H1 (cell line): ENCODE measurements at regions not wholly inside any gene's neighbourhood (a gene's known extent, or its start where the extent isn't known, plus 50 kb on each side); places are given as distances from the start of the nearest gene placed in this dataset.

ENCODE experiments used
- CTCF ChIA-PET: fragments of 300-600 bp; sonication (Branson Sonifier 250); formaldehyde crosslinking; loops from one replicate; lab custom pipeline; 2021; ENCODE audit not compliant: partially characterized antibody; lab: Charles Lee
- POLR2A ChIA-PET: fragments of 300-600 bp; sonication (Branson Sonifier 250); formaldehyde crosslinking; loops from one replicate; lab custom pipeline; 2021; ENCODE audit warnings: inconsistent platforms; ENCODE audit not compliant: partially characterized antibody; lab: Charles Lee
- DNase-seq, 2 experiments: peaks; one replicate each; pipeline versions ENCODE4 v3.0.0 to v3.0.0-alpha.2; 2010 to 2022; ENCODE audit warnings: low spot score in 2 of 2, low read depth in 1 of 2, mixed read lengths in 1 of 2
- FAIRE-seq: peaks from 2 replicates; lab custom pipeline; 2011; peaks lifted over from hg19 to GRCh38; lab: Jason Lieb, UNC
- H2AFZ ChIP-seq: 2 replicates; pipeline ENCODE4 v1.8.1; 2012; ENCODE audit warnings: low read length, inconsistent platforms
- H2AK5ac ChIP-seq: 2 replicates; pipeline ENCODE4 v1.6.1; 2013; ENCODE audit warnings: low read depth, low read length
- H2BK120ac ChIP-seq: replicated peaks from 2 replicates; pipeline ENCODE3; 2013; ENCODE audit warnings: low read depth, low read length, inconsistent platforms
- H2BK12ac ChIP-seq: 2 replicates; pipeline ENCODE4 v1.6.1; 2013; ENCODE audit warnings: low read depth, low read length
- H2BK15ac ChIP-seq: 2 replicates; pipeline ENCODE4 v1.6.1; 2013; ENCODE audit warnings: low read length
- H2BK20ac ChIP-seq: 2 replicates; pipeline ENCODE4 v1.6.1; 2013; ENCODE audit warnings: low read length
- H2BK5ac ChIP-seq: 2 replicates; pipeline ENCODE4 v1.6.1; 2013; ENCODE audit warnings: low read depth, low read length
- H3K14ac ChIP-seq: 2 replicates; pipeline ENCODE4 v1.6.1; 2013; ENCODE audit warnings: inconsistent platforms; ENCODE audit not compliant: insufficient read length
- H3K18ac ChIP-seq: 2 replicates; pipeline ENCODE4 v1.6.1; 2013; ENCODE audit warnings: low read length; ENCODE audit errors: extremely low read depth
- H3K23ac ChIP-seq: 2 replicates; pipeline ENCODE4 v1.6.1; 2013; ENCODE audit warnings: inconsistent platforms; ENCODE audit not compliant: insufficient read length
- H3K23me2 ChIP-seq: 2 replicates; pipeline ENCODE4 v1.6.1; 2013; ENCODE audit warnings: low read depth, low read length
- H3K27ac ChIP-seq: 2 replicates; pipeline ENCODE4 v1.6.1; 2011; ENCODE audit warnings: low read depth, low read length, inconsistent platforms
- H3K27me3 ChIP-seq, 4 experiments: replicated peaks in 1 of 4; 1 replicate in 1 of 4; 2 replicates in 3 of 4; pipeline versions ENCODE4 v1.6.1 to v1.8.1; 2011 to 2013; ENCODE audit warnings: low read length in 3 of 4, mild to moderate bottlenecking in 3 of 4, inconsistent platforms in 2 of 4, mixed read lengths in 2 of 4, moderate library complexity in 1 of 4; ENCODE audit not compliant: control insufficient read depth in 3 of 4, insufficient read depth in 3 of 4; ENCODE audit errors: extremely low read depth in 1 of 4
- H3K36me3 ChIP-seq, 4 experiments: 2 replicates each; pipeline versions ENCODE4 v1.6.1 to v1.8.1; 2011 to 2013; ENCODE audit warnings: mild to moderate bottlenecking in 4 of 4, low read length in 3 of 4, moderate library complexity in 2 of 4, control low read depth in 1 of 4, inconsistent platforms in 1 of 4; ENCODE audit not compliant: insufficient read depth in 4 of 4, control insufficient read depth in 2 of 4
- H3K4ac ChIP-seq: replicated peaks from 2 replicates; pipeline ENCODE3; 2013; ENCODE audit warnings: low read length, low read depth, mixed read lengths, inconsistent platforms; ENCODE audit not compliant: insufficient read length
- H3K4me1 ChIP-seq, 4 experiments: replicated peaks in 1 of 4; 1 replicate in 1 of 4; 2 replicates in 3 of 4; pipeline versions ENCODE4 v1.6.1 to v1.8.1; 2011 to 2013; ENCODE audit warnings: low read length in 3 of 4, inconsistent platforms in 2 of 4, mixed read lengths in 1 of 4; ENCODE audit not compliant: insufficient read depth in 4 of 4, control insufficient read depth in 3 of 4
- H3K4me2 ChIP-seq, 2 experiments: 2 replicates each; pipeline versions ENCODE4 v1.6.1 to v1.8.1; 2011 to 2013; ENCODE audit warnings: low read depth in 2 of 2, low read length in 2 of 2, control low read depth in 1 of 2, inconsistent platforms in 1 of 2, mild to moderate bottlenecking in 1 of 2; ENCODE audit not compliant: insufficient read depth in 1 of 2
- H3K4me3 ChIP-seq, 4 experiments: fragments of 200-600, 300-600 bp in 1 of 4; sonication (generic), shearing (Covaris generic), sonication (Bioruptor Twin) in 1 of 4; 2 replicates each; pipeline versions ENCODE4 v1.5.1 to v1.8.1; 2011 to 2016; ENCODE audit warnings: low read length in 4 of 4, low read depth in 3 of 4, control low read depth in 2 of 4, inconsistent platforms in 2 of 4, mild to moderate bottlenecking in 2 of 4, mixed read lengths in 1 of 4, moderate library complexity in 1 of 4; ENCODE audit not compliant: insufficient read depth in 2 of 4; ENCODE audit errors: extremely low read depth in 1 of 4
- H3K56ac ChIP-seq: replicated peaks from 2 replicates; pipeline ENCODE3; 2013; ENCODE audit warnings: low read depth, mild to moderate bottlenecking, mixed read lengths, low read length, inconsistent platforms; ENCODE audit not compliant: insufficient read length
- H3K79me1 ChIP-seq: 2 replicates; pipeline ENCODE4 v1.6.1; 2013; ENCODE audit warnings: low read depth, low read length, control low read depth
- H3K79me2 ChIP-seq, 2 experiments: 2 replicates each; pipeline versions ENCODE4 v1.6.1 to v1.8.1; 2012 to 2013; ENCODE audit warnings: low read length in 2 of 2, mild to moderate bottlenecking in 2 of 2, inconsistent platforms in 1 of 2; ENCODE audit not compliant: insufficient read depth in 2 of 2, control insufficient read depth in 1 of 2
- H3K9ac ChIP-seq, 4 experiments: replicated peaks in 1 of 4; 1 replicate in 1 of 4; 2 replicates in 3 of 4; pipeline versions ENCODE4 v1.6.1 to v1.8.1; 2011 to 2013; ENCODE audit warnings: low read depth in 3 of 4, low read length in 3 of 4, control low read depth in 2 of 4, mild to moderate bottlenecking in 2 of 4, moderate library complexity in 2 of 4, inconsistent platforms in 1 of 4; ENCODE audit errors: extremely low read depth in 1 of 4
- H3K9me3 ChIP-seq, 2 experiments: 2 replicates each; pipeline versions ENCODE4 v1.6.1 to v1.8.1; 2012 to 2013; ENCODE audit warnings: mild to moderate bottlenecking in 2 of 2, moderate library complexity in 2 of 2, control low read depth in 1 of 2, inconsistent platforms in 1 of 2, low read depth in 1 of 2, low read length in 1 of 2, mixed read lengths in 1 of 2; ENCODE audit not compliant: insufficient read depth in 2 of 2
- H4K20me1 ChIP-seq, 2 experiments: replicated peaks in 1 of 2; 2 replicates each; pipeline versions ENCODE3 to v1.8.1; 2011 to 2013; ENCODE audit warnings: inconsistent platforms in 2 of 2, low read length in 2 of 2, mild to moderate bottlenecking in 1 of 2; ENCODE audit not compliant: insufficient read depth in 2 of 2, control insufficient read depth in 1 of 2
- H4K5ac ChIP-seq: 2 replicates; pipeline ENCODE4 v1.6.1; 2013; ENCODE audit warnings: low read length, low read depth, mixed read lengths, inconsistent platforms; ENCODE audit not compliant: insufficient read length
- H4K8ac ChIP-seq: 2 replicates; pipeline ENCODE4 v1.8.0; 2013; ENCODE audit warnings: mild to moderate bottlenecking, moderate library complexity, low read length, inconsistent platforms; ENCODE audit not compliant: insufficient read depth; ENCODE audit errors: extremely low read depth
- H4K91ac ChIP-seq: replicated peaks from 2 replicates; pipeline ENCODE3; 2013; ENCODE audit warnings: low read length, mixed read lengths, inconsistent platforms; ENCODE audit not compliant: insufficient read length
- BCL11A ChIP-seq, 2 experiments: IDR thresholded peaks; one replicate each; pipeline ENCODE4 v1.6.1; 2011; ENCODE audit warnings: low read depth in 2 of 2, low read length in 2 of 2, mild to moderate bottlenecking in 2 of 2
- KDM1A ChIP-seq: fragments of 200-600, 300-600 bp; sonication (generic); IDR thresholded peaks from 2 replicates; pipeline ENCODE4 v1.7.1; 2016; ENCODE audit warnings: mild to moderate bottlenecking, low read length, borderline replicate concordance
- MAX ChIP-seq: IDR thresholded peaks from 2 replicates; pipeline ENCODE4 v1.6.1; 2012; ENCODE audit warnings: inconsistent platforms
- RFX5 ChIP-seq: IDR thresholded peaks from 2 replicates; pipeline ENCODE4 v1.6.1; 2011; ENCODE audit warnings: low read depth, low read length, improper control_type of control experiment, borderline replicate concordance
- TAF7 ChIP-seq: optimal IDR thresholded peaks from 2 replicates; pipeline ENCODE3; 2011; ENCODE audit warnings: low read depth, mild to moderate bottlenecking, inconsistent platforms, low read length, moderate library complexity, borderline replicate concordance
- WGBS, 2 experiments: shearing (Covaris generic) in 1 of 2; methylation state at CpG; one replicate each; pipeline versions ENCODE4 v1.1.6 to v1.1.7; 2013 to 2015; ENCODE audit warnings: low lambda C conversion rate in 2 of 2, mixed read lengths in 2 of 2, inconsistent platforms in 1 of 2, low coverage in 1 of 2, missing lambda C conversion rate in 1 of 2; ENCODE audit not compliant: insufficient replicate concordance in 2 of 2, insufficient coverage in 1 of 2, insufficient read length in 1 of 2; ENCODE audit errors: extremely low coverage in 1 of 2, missing lambda C conversion rate in 1 of 2; 5-methylcytosine and 5-hydroxymethylcytosine counted together

GRCh38 chr7:119439192-119439591 is 833.8 kb upstream of the KCND2 start:
- FAIRE-seq (no peak), DNase-seq (no peak)
- Histone ChIP-seq H3K79me1 (no peaks in the 10 kb centered on the region), H2BK120ac (no peak overlapping the region), H4K20me1 (no peaks in the 10 kb centered on the region), H3K4me1 (no peaks in the 10 kb centered on the region), H4K5ac (no peak overlapping the region), H3K56ac (no peak overlapping the region), H2BK15ac (no peak overlapping the region), H3K27ac (no peak overlapping the region), H4K91ac (no peak overlapping the region), H3K79me2 (no peaks in the 10 kb centered on the region), H2BK5ac (no peak overlapping the region), H2AFZ (no peak overlapping the region; the same call in 1 of the 2 replicates), H2AK5ac (no peak overlapping the region), H3K27me3 (no peaks in the 10 kb centered on the region), H2BK20ac (no peak overlapping the region), H3K4me3 (no peak overlapping the region), H3K14ac (no peak overlapping the region), H3K18ac (no peak overlapping the region), H2BK12ac (no peak overlapping the region), H3K4me2 (no peak overlapping the region), H3K23ac (no peak overlapping the region), H4K8ac (no peak overlapping the region), H3K9me3 (no peaks in the 10 kb centered on the region), H3K4ac (no peak overlapping the region), H3K23me2 (no peaks in the 10 kb centered on the region), H3K36me3 (no peaks in the 10 kb centered on the region), H3K9ac (no peak overlapping the region)
- CTCF ChIA-PET: no interaction called here
- 87% methylated on average over 4 of the region's 4 CpGs; no CpG with 5 or more reads in 1 of the 2 experiments for WGBS, 2 experiments
- POLR2A ChIA-PET: no interaction called here
- no peak for TF ChIP-seq RFX5
- no peak for TF ChIP-seq KDM1A
- no peak for TF ChIP-seq BCL11A (IDR thresholded peaks at IDR 0.05; ENCODE audit: low read depth in 2 of 2, low read length in 2 of 2)
- TF ChIP-seq MAX: no peak
- no peak for TF ChIP-seq TAF7
